ENCODE measurements at regions not wholly inside any gene's neighbourhood (a gene's known extent, or its start where the extent isn't known, plus 50 kb on each side); places are given as distances from the start of the nearest gene placed in this dataset.

DNA sequence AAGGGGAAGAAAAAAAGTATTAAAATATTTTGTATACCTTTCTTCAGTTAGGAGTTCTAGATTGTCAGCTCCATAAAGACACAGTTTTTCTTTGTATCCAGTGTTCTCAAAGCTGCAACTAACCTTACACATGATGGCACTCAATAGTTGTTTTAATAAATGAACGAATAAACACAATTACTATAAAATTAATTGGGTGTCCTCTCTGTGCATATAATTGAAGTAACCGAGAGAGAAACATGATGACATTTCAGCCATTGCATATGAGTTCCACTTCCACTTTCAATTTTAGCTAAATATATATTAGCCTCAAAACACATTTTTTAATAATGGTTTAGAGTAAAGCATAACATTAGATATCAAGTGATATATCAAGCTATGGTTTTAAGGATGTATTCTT, 671.2 kb downstream of the LRFN5 start:
- DNase-seq, result no peak

DNA sequence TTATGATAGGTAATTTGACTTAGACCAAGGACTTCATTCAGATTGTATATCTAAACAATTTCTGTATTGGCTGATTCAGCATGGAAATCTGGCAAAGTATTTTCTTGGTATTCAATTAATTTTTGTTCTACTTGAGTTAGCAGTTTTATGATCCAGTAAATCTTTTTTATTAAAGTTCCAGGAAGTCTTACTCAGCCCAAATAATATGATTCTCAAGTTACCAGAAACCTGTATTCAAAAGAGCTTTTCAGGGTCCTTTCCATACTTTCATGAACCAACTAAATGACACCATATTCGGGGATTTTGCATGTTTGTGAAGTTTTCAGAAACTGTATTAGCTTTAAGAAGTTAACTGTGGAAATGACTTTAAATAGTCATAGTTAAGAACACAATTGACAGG, 662.6 kb downstream of the LRFN5 start:
- no peak for DNase-seq

DNA sequence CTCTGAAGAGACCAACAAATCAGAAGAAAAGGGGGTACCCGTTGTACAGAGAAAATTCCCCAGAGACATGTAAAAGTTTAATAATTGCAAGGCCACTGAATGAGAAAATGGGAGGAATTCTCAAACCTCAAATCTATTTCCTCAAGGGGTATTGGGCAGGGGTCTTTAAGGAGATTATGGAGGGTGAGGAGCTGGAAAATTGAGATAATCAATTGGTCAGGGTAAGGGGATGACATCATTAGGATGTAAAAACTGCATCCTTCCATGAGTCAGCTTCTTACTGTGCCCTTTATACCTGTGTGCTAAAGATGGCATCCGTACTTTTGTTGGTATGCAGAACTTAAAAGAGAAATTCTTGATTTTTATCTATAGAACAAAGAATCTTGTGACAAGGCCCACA, 641.5 kb downstream of the LRFN5 start:
- DNase-seq, result no peak

DNA sequence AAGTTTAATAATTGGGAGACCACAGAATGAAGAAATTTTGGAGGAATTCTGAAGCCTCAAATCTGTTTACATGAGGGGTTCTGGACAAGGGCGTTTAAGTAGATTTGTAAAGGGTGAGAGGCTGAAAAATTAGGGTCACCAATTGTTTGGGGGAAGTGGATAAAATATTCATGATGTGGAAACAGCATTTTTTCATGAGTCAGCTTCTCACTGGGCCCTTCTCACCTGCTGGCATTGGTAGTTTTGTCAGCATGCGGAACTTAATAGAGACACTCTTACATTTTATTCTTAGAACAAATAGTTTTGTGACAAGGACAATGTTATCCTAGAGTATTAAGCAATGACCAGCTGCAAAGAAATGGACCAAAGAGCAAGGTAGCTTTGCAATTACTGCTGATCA, 634.4 kb downstream of the LRFN5 start:
- no peak for DNase-seq

DNA sequence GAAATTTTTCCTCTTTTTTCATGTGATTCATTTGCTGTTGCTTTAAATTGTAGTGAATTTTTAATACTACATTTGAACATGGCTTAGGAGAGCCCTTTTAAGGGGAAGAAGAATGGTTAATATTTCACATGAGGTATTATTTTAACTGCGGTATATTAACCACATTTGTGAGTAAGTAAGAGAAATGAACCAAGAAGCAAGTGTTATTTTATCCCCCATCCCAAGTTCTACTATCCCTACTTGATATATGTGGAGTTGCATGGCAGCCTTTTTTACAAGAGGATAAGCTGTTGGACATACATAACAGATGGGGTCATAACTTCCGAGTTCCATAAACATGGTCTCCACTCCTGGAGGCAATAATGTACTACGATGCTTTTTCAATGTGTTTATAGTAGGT, 623.3 kb downstream of the LRFN5 start:
- DNase-seq, result no peak

DNA sequence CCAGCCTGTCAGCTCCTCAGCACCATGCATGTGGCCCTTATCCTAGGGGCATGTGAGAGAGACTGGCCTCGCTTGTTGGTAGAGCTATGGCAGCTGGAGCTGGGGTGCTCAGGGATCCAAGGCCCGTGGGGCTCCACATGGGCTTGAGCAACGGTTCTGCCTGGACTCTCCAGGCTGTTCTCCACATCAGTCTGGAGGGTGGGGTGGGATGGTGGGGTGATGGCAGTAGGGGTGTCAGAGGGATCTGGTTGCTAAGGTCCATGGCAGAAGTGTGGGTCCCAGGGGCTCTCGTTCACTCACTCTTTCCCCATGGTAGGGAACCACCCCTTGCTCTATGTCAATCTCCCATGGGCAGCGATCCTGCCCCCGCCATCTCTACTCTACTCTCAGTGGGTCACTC, 622.6 kb downstream of the LRFN5 start:
- DNase-seq, result no peak

DNA sequence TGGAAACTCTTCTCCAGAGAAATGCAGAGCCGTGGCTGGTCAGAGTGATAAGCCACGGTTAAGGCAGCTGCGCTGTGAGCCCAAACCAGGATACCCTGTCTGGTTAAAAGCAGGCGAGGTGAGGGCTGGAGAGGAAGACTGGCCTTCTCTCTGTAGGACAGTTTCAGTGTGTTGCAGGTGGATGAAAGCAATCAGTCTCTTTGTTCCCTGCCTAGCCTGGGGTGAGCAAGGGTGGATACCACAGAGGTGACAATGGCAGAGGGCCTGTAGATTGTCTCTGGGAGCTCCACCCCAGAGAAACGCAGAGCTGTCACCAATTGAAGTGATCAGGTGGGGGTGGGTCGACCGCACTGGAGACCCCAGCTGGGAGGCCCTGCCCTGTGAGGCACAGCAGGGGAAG, 621.9 kb downstream of the LRFN5 start:
- DNase-seq, result no peak

DNA sequence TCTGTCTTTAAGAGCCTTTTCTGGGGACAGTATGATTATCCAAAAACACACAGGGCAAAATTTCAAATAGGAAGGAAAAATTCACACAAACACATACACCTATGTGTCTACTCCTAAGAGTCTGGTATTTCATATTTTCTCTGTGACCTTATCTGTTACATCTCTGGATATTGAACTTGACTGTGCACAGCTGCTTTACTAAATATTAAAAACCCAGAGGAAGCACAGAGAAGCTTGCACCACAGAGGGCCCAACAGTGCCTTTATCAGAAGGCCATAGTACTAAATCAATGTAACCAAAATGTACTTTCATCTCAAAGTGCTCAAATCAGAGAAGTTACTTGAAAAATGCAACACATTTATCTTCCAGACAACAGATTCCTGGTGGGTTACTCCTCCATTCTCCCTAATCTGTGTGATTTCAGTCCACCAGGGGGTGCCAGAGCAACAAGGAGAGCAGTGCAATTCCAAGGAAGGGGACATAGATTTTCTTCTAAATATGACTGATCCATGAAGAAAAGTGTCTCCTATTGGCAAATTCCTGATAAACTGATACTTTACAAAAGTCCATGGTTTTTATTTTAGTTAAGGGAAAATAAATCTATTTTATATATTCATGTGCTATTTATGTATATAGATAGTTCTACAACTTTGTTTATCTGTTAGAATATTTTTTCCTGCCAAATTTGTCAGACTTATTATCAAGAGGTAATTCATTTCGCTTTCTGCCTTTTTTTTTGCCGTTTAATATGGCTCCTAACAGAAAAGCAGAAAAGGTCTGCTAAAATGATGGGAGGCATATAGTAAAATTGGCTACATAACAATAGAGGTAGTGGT, 617.6 kb downstream of the LRFN5 start:
- no peak for DNase-seq

DNA sequence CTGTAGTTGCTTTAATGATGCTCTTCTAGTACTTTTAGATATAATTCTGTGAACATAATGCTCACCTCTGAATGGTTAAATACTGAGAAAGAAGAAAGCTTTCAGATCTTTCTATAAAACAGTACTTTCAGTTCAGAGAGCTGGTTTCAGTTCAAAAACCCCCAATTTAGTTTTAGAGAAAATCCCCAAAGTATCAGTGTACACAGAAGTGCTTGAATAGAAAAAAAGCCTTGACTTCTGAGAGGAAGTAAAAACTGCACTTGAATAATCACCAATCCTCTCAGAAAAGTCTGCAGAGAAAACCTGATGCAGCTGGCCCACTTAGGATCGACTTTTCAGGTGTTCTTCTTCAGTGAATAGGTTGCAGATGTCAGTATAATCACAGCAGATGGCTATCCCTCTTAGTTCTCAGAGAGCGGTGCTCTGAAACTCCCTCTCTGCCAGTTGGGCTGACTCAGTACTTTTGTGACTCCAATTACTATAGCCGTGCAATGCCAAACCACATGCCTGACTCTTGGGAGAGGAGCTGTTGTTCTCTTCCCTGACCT, 616.3 kb downstream of the LRFN5 start:
- DNase-seq, result no peak

DNA sequence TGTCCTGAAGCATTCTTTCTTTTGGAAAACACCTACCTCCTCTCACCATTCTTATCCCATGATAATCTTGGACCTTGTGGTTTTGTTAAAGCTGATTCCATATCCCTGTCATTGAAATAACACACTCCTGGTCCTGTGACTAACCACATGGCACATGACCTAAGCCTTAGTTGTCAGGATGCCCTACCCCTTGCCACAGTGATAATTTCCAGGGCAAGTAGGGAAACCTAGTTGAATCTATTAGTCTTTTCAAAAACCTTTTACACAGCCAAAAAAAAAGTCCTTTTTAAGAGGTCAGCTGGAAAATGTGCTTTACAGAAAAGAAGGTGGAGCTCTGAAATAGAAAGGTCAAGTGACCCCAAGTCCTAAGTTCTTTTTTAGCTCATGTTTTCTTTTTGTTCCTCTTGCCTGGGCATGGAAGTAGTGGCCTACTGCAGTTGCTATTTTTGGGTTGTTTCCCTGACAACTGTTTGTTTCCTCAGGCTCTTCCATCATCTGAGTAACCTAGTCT, 608.4 kb downstream of the LRFN5 start:
- no peak for DNase-seq

DNA sequence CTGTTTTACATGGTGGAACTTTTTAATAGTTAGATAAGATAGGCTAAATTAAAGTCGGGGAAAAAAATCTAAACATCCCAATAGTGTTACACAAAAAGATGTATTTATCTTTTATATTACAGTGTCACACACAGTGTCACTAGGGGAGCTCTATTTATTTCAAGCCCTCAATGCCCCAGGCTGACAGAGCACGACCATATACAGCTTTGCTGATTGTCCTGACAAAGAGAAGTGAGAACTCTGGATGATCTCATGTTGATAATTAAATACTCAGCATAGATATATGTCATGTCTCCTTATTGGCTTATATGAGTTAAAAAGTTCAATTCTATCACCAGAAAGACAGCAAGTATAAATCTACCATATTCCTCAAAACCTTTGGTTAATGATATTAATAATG, 594.3 kb downstream of the LRFN5 start:
- DNase-seq, result no peak

DNA sequence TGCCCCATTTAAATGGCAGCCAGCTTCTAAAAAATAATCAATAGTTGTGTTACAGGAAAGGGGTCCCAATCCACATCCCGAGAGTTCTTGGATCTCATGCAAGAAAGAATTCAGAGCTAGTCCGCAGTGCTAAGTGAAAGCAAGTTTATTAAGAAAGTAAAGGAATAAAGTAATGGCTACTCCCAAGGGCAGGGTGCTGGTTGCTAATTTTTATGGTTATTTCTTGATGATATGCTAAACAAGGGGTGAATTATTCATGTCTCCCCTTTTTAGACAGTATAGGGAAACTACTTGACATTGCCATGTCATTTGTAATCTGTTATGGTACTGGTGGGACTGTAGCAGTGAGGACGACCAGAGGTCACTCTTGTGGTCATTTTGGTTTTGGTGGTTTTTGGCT, 591.3 kb downstream of the LRFN5 start:
- DNase-seq, result no peak

DNA sequence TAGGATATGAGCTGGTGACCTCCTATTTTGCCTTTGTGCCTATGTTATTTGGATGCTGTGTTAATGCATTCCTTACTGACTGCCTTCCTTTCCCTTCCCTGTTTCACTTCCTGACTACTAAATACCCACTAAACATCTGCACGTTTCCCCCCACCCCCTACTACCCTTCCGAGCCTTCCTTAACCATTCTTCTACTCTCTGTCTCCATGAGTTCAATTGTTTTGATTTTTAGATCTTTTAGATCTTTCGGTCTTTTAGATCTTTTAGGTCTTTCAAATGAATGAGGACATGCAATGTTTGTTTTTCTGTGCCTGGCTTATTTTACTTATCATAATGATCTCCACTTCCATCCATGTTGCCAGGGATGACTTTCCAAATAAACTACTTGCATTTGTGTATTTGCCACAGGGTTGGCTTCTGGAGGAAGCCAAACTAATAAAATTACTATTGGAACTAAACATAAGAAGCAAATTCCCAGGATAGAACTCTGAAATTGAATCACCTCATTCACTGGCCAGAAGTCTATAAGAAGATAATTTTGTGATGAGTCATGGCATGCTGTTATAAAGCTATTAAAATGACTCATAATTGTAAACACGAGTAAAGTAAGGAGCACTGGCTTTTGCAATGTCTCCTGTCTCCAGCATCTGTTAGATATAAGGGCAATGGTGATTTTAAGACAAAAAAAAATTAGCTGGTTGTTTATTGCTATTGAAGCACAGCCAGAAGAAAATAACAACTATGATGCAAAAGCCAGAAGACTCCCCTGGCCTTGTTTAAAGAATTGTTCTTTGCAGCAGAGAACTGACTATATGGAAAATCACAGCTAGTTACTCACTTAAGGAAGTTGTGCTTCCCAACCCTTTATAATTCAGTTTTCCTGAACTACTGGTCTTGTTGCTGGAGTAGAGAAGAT, 586.3 kb downstream of the LRFN5 start:
- DNase-seq, result no peak

DNA sequence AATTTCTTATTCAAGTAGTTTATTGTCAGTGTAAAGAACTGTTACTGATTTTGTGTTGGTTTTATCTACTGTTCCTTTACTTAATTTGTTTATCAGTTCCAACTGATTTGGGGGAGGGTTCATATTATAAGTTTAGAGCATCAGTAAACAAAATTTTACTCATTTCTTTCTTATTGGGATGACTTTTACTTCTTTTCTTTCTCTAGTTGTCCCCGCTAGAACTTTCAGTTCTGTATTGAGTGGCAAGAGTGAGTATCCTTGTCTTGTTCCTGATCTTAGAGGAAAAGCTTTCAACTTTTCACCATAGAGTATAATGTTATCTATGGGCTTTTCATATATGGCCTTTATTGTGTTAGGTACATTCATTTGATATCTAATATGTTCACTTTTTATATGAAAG, 584.1 kb downstream of the LRFN5 start:
- DNase-seq, result no peak

DNA sequence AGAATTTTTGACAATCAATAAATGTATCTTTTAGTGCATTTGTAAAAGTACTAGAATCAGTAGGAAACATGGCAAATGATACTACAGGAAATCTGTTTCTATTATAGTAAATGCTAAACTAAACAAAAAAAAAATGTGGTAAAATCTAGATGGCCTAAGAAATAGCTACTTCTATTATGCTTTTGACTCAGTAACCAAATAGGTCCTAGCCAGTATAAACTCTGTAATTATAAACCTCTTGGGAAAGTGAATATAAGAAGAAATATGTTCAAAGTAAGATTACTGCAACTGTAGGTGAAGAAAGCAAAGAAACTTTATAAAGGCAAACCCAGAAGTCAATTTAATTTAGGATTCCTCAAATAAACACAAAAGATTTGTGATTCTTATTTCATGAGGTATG, 581.2 kb downstream of the LRFN5 start:
- DNase-seq, result no peak

DNA sequence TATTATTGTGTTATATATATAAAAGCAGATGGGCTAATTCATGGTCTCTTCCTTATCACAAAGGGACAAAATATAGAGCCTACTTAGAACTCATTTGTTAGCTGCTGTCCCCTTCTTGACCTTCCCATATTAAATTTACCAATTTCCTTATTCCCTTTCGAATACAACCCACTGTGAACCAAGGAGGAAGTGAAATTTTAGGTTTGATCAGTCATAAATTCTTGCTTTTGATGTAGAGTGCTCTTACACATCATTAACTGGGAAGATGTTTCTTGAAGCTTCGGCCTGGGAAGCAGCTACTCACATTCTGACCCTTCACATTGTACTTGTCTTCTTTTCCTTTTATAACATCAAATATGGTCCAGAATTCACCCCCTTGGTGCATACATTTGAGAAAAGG, 579.0 kb downstream of the LRFN5 start:
- DNase-seq, result no peak

DNA sequence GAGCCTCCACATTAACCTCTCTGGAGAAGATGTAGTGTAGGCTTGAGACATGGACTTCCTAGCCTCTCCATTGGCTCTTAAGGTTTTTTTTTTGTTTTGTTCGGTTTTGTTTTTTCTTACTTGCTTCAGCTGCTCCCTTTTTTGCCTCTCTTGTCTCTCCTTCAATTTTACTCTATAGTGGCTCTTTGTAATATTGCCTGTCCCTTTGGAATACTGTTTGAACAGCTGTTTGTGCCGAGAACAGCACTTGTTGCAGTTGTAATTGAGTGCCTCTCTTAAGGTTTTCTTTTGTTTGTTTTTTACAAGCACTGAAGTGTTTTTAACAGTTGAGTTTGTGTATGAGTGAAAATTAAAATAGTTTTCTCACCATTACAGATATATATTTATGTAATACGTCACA, 567.7 kb downstream of the LRFN5 start:
- DNase-seq, result no peak

DNA sequence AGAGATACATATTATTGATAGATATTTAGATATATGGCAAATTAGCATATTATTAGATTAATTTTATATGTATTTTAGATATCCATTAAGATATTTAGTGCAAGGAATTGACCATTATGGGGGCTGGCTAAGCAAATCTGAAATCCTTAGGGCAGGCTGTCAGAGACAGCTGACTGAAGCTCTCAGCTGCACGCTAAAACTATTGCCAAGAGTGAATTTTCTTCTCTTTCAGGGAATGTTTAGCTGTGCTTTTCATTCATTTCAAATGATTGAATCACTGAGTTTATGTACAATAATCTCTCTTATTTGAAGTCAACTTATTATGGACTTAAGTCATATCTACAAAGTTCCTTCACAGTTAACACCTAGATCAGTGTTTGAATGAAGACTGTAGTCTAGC, 566.5 kb downstream of the LRFN5 start:
- no peak for DNase-seq

DNA sequence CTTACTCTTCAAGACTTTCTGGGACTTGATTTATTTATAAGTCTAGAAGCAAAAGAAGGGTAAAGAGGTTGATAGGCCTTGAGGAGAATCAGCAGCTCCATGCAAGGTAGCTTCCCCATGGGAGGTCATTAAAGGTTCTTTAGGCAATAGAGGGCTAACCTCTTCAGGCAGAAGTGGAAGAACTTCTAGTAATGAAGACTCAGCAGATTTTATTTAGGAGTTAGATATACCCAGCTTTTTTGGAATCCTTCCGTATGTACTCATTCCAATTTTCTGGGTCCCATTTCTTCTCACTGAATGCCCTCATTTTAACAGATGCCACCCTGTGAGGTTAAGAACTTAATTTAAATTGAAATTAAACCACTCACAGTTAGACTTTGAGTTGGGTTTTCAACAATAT, 565.6 kb downstream of the LRFN5 start:
- no peak for DNase-seq

DNA sequence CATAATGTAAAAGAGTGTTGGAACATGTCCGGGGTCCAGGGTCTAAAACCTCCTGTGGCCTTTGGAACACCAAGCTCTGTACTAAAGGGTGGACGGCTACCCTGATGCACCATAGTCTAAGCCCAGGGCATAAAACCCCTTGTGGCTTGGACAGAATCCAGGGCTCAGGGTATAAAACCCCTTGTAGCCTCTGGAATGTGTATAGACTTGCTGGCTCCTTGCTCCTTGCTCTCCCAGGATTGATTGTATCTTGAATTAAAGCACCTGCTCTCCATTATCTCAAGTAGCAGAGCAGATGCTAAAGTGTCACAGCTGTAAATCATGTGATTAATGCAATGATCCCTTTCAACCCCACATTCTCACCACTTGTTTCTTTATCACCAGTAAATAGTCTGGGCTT, 556.5 kb downstream of the LRFN5 start:
- DNase-seq, result no peak

DNA sequence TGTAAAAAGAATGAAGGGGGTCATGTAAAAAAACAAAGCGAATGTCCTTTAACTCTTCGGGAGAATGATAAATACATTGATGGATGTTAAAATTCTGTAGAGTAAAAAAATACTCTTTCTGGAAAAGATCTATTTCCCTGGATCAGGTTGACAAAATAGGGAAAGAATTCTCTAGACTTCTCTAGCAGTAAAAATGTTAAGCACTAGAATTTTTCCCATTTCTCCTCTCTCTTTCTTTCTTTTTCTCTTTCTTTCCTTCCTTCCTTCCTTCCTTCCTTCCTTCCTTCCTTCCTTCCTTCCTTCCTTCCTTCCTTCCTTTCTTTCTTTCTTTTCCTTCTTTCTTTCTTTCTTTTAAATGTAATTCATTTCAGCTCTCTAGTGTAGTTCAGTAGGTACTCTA, 552.5 kb downstream of the LRFN5 start:
- DNase-seq, result no peak

DNA sequence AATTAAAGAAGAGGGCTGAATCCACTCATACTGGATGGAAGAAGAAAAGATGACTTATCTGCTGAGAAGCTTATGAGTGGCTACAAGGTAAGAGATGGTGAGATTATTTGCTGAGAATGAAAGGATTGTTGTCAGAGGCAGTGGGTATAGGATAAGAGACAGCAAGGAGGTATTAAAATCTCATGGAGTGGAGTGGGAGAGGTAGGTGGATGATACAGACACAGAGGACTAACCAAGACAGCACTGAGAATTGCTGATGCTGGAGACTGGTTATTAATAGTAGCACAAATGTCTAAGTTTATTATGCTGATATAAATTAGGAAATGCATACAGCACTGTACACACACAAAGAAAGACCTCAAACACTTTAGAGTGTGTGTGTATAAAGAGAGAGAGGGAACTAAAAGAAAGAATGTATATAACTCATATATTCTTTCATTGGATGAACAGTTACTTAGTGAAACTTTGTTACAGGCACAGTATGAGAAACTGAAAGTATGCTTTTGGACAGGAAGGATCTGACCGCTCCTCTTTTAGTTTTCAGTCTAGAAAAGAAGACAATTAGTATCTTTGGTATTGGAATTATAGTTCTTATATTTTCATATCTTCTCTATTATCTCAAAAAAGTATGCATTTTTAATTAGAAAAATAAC, 543.1 kb downstream of the LRFN5 start:
- no peak for DNase-seq

DNA sequence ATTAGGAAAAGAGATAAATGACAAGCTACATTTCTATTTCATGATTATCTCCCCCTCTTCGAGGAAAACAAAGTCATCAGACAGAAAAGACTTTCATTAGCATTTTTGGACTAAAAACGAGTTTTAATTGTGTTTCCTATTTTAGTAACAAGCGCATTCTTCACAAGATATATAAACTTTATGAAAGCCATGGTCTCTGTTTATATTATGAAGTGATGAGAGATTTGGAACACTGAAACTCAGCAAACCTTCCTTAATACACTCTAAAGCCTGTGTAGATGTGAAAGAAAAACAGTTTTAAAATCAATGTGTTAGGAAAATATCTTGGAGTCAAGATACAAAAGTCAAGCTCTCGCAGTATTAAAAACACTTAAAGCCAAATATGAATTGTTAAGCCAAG, 539.1 kb downstream of the LRFN5 start:
- DNase-seq, result no peak

Data from activated naive CD4-positive, alpha-beta T cell treated with anti-CD3 and anti-CD28 coated beads, Interleukin-2, amount 50 U/mL, for 16 hours (primary cell).